ENCODE measurements at regions not wholly inside any gene's neighbourhood (a gene's known extent, or its start where the extent isn't known, plus 50 kb on each side); places are given as distances from the start of the nearest gene placed in this dataset.
"Not testable (repeated sequence)": the region's sequence is repeated elsewhere in the genome, so short reads cannot be mapped to it uniquely, and the experiment has no call there.

DNA sequence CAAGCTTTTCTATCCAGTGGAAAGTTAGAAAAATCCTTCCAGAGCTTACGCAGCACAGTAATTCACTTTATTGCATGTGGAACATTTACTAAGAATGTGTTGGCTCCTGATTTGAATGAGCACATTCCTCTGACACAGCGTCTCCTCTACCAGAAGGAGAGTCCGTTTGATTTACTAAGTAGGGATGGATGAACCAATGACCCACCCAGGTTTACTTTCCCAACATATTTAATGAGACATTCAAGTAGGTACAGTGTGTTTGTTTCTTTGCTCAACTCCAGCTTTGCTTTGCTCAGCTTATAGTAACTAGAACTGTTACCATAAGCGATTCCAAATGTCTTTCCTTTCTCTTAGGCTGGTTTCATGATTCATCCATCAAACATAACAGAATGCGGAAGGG lies 161.7 kb downstream of the SMARCA1 start:
- no peak for DNase-seq (ENCODE audit: low spot score)

DNA sequence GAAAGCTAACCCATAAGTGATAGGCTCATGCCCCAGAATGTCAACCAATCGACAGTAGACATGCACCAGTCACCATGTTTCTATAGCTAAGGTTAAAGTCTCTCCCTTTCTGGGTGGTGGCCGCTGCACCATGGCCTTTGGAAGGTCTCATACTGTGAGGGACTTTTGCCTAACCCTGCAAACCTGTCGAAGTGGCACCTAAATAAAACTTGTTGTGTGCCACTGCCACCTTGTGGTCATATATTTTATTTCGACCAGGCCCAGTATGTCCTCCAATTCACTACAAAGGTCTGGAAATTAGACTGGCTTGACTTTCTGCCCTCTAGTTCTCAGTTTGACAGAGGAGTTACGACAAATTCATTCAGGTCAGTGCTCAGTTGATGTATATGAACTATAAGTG lies 163.1 kb downstream of the SMARCA1 start:
- no peak for DNase-seq (ENCODE audit: low spot score)

DNA sequence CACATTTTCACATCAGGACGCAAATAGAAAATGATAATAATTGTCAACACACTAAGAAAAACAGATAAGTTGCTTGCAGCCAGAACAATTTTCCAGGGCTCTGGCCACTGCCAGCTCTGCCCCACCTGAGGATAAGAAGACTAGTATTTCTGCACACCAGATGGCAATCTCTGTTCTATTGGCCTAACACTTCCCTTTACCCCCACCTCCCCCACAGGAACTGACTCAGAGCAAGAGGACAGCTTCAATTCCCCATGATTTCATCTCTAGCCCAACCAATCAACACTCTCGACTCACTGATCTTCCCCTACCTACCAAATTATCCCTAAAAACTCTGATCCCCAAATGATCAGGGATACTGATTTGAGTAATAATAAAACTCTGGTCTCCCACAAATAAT lies 164.0 kb downstream of the SMARCA1 start:
- no peak for DNase-seq (ENCODE audit: low spot score)

DNA sequence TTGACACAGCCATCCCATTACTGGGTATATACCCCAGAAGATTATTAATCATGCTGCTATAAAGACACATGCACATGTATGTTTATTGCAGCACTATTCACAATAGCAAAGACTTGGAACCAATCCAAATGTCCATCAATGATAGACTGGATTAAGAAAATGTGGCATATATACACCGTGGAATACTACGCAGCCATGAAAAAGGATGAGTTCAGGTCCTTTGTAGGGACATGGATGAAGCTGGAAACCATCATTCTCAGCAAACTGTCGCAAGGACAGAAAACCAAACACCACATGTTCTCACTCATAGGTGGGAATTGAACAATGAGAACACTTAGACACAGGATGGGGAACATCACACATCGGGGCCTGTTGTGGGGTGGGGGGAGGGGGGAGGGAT lies 165.9 kb downstream of the SMARCA1 start:
- DNase-seq (ENCODE audit: low spot score), result not testable (repeated sequence)

DNA sequence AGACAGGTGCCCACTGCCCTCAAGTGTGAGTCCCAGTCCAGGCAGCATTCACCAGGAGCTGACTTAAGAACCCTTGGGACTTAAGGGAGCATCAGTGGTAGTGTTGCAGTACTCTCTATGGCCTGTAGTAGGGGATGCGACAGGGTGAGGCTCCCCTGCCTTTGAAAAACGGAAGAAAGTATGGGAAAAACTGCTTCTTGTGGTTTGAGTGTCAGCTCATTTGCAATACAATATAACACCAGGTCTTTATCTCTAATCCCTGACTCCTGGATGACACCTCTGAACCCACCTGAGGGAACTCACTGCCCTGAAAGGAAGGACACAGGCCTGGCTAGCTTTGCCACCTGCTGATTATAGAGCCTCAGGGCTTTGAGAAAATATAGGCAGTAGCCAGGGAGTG lies 176.0 kb downstream of the SMARCA1 start:
- DNase-seq (ENCODE audit: low spot score), result no peak

DNA sequence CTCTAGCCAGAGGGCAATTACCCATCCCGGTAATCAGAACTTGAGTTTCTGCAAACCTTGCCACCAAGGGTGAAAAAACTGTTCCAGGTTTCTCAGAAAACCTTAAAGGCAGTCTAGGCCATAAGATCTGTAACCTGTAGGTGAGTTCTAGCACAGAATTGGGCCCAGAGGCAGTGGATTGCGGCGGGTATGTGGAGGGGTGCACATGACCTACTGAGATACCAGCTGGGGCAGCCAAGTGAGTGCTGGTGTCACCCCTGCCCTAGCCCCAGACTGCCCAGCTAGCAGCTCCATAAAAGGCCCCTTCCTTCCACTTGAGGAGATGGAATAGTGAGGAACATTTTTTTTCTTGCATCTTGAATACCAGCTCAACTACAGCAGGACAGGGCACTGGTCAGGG lies 176.7 kb downstream of the SMARCA1 start:
- no peak for DNase-seq (ENCODE audit: low spot score)

DNA sequence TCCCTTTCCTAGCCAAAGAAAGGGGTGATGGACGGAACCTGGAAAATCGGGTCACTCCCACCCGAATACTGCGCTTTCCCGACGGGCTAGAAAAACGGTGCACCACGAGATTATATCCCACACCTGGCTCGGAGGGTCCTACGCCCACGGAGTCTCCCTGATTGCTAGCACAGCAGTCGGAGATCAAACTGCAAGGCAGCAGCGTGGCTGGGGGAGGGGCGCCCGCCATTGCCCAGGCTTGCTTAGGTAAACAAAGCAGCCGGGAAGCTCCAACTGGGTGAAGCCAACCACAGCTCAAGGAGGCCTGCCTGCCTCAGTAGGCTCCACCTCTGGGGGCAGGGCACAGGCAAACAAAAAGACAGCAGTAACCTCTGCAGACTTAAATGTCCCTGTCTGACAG lies 186.0 kb downstream of the SMARCA1 start:
- not testable (repeated sequence) for DNase-seq (ENCODE audit: low spot score)

DNA sequence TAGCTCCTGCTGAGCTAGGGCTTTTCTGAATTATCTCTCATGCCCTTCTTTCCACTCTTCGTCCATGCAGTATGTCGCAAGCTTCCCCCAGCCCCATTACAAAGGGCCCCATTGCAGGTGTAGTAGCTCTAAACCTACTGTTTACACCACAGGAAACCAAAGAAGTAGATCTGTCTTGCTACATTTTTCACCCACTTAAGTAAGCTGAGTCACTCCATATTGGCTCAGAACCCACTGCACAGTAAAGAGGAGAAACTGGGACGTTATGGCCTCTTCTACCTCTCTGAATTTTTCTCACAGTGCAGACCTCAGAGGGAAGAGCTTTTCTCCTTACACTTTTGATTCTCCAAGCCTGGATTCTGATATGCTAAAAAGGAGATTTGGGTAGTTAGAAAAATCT lies 200.2 kb downstream of the SMARCA1 start:
- DNase-seq (ENCODE audit: low spot score), result no peak

DNA sequence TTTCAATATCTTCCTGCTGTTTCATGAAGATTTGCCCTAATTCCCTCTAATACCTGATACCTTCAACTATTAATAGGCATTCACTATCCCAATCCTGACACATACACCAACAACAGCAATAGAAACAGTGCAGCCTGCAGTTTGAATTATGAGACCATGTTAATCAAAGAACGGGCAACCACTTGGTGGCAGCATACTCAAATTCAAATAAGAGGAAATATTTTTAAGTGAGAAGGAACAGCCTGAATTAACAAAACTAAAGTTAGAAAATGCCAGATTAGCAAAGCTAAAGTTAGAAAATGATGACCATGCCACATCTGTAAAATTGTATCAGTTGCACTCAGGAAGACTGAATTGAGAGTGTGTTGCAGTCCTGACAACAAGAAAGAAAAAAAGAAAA lies 204.9 kb downstream of the SMARCA1 start:
- no peak for DNase-seq (ENCODE audit: low spot score)

DNA sequence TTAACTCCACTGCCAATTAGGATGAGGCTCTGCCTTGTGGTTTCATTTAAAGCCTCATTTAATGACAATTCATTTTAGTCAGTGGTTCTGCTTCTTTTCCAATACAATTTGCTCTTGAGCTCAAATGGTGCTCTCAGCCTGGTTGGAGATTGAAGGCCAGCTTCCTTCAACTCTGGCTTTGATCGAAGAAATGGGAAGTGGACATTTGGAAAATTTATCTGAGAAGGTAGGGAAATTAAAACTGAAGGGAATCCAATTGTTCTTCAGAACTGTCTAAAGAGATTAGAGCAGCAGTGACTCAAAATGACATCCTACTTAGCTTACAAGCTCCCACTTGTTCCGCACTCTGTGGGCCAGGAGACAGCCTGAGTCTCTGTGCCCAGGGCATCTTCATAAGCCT lies 206.8 kb downstream of the SMARCA1 start:
- DNase-seq (ENCODE audit: low spot score), result no peak

DNA sequence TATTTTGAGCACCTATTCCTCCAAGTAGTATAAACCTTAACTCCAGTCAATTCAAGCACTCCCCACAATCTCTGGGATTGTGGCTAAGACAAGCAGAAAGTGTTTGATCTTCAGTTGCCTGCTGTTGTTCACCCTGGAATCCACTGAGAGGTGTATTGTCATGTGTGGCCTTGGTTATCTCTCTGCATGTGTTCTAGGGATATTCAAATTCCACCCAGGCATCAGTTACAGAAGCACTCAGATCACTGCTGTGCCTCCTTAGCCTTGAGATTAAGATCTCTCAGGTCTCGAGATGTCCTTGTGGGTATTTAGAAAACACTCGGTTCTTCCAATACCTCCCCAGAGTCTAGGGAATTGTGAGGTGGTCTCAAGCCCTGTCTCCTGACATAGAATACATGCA lies 213.3 kb downstream of the SMARCA1 start:
- no peak for DNase-seq (ENCODE audit: low spot score)

DNA sequence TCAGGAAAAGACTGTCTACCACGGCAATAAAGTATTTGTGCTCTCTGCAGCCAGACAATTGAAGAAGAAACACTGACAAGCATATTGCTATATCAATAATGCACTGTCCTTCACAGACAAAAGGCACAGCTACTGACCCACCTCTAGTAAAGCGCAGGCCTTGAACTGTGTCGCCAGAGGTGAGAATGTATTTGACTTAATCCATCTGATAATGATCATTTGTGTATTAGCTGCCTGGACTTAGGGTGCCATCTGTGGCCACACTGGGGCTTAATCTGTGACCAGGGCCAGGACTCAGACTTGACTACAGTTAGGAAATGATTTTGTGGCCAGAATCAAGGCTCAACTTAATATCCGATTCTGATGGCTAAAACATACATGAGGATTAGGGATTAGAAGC lies 260.4 kb downstream of the SMARCA1 start:
- no peak for DNase-seq (ENCODE audit: low spot score)

DNA sequence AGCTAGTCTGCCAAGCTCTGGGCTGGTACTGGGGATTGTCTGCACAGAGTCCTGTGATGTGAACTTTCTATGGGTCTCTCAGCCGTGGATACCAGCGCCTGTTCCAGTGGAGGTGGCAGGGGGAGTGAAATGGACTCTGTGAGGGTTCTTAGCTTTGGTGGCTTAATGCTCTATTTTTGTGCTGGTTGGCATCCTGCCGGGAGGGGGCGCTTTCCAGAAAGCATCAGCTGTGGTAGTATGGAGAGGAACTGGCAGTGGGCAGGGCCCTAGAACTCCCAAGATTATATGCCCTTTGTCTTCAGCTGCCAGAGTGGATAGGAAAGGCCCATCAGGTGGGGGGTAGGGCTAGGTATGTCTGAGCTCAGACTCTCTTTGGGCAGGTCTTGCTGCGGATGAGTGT lies 267.8 kb downstream of the SMARCA1 start:
- DNase-seq (ENCODE audit: low spot score), result not testable (repeated sequence)

DNA sequence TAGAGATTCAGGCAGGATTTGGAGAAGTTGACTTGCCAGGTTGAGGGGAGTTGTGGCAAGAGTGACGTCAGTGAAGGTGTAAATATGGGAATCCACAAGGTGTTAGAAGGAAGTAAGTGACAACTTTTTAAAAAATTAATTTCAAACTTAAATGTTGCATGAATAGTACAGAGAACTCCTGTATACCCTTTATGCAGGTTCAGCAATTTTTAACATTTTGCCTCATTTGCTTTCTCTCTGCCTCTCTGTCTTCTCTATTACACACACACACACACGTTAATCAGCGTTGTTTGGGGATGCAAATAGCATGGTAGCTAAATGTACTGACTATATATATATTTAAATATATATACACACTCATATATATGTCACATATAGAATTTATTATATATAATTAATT lies 273.7 kb downstream of the SMARCA1 start:
- no peak for DNase-seq (ENCODE audit: low spot score)

DNA sequence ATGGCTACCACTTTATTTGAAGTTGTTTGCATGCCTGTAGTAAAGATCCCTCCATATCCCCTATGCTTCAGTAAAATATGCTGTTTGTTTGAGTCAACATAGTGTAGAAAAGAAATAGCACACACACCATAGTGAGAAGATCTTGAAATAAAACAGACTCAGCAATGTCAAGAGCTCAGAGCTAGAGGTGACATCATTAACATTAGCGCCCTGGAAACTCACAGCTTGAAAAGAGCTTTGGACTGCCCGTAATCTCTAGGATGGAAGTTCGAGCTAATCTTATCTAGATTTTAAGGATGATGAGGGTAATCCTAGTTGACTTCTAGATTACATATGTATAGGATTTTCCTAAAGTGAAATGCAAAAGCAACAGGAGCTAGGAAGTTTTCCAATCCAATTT lies 275.6 kb downstream of the SMARCA1 start:
- no peak for DNase-seq (ENCODE audit: low spot score)

DNA sequence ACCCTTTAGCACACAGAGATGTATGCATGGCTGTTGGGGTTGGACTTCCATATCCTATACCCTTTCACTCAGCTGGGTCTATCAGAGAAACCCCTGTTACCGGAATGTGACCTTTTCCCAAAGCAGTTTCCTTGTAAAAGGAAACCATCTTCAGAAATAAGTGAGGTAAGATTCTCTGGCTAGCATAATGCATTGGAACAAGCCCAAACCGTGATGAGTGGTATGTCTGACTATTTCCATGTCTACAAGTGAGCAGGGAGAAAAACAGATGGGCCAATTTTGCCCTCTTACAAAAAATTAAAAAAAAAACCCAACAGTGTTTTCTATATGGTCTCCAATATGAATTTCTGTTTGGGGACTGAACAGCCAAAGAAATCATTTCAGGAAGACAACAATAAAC lies 283.9 kb downstream of the SMARCA1 start:
- DNase-seq (ENCODE audit: low spot score), result no peak

DNA sequence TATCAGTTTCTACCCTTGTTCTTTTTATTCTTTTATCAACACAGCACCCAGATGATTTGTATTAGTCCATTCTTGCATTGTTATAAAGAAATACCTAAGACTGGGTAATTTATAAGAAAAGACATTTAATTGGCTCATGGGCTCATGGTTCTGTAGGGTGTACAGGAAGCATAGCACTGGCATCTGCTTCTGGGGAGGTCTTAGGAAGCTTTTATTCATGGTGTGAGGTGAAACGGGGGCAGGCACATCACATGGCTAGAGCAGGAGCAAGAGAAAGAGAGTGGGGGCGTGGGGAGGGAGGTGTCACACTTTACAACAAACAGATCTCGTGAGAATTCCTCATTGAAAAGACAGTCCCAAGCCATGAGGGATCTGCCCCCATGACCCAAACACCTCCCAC lies 285.3 kb downstream of the SMARCA1 start:
- DNase-seq (ENCODE audit: low spot score), result no peak

DNA sequence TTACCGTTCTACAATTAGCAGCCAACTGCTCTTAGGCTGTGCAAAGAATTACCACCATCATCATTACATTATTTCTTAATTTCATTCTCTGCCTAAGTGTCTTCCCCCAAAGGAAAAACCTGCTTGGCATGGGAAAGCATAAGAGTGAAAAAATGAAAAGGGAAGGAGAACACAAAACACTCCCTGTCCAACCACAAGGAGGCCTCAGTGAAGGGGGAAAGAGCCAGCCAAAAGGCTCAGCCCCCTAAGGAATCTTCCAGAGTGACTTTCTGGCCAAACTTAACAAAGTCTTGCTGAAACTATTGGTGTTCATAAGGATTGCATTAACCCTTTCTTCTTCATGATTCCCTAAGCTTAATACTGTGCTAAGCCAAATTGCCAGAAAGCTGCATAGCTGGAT lies 287.4 kb downstream of the SMARCA1 start:
- DNase-seq (ENCODE audit: low spot score), result no peak

DNA sequence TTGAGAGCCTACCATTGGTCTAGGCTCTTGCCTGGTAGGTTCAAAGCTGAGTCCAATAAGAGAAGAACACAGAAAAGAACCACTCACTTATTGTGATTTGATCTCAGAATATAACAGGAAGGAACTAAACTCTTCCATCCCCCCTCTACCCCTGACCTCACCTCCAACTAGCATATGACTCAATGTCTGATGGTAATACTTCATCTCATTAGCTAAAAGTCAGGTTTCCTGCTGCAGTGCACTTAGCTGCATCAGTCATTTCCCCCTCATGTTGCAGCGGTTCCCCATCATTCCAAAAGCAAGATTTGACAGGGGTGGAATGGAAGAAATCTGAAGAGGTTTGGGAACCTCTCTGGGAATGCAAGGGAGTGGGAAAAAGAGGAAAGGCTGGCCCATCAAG lies 289.5 kb downstream of the SMARCA1 start:
- no peak for DNase-seq (ENCODE audit: low spot score)

DNA sequence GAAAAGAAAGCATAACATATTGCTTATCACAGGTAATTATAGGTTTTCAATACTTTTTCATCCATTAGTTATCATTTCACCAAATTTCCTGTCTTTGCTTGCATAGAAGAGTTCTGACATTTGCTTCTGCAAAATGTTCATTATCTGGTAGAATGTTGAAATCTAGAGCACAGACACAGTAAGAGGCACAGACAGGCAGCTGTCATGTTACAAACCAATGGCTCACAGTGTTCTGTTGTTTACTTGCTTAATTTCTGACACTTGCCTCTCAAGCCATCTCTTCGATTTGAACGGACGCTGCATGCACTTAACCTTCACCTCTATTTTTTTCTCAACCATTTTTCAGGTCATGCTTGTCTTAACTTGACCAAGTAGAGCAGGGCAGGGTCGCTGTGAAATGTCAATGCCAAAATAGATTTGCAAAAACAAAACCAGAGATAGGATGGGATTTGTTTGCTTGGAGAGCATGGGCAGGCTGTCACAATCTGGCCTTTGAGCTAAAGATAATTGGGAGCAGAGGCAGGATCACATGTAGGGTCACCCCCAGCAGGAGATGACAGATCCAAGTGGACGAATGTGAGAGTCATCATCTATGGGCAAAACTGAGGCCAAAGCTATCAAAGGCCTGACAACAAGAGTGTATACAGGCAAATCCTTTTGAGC lies 292.3 kb downstream of the SMARCA1 start:
- DNase-seq (ENCODE audit: low spot score), result no peak

DNA sequence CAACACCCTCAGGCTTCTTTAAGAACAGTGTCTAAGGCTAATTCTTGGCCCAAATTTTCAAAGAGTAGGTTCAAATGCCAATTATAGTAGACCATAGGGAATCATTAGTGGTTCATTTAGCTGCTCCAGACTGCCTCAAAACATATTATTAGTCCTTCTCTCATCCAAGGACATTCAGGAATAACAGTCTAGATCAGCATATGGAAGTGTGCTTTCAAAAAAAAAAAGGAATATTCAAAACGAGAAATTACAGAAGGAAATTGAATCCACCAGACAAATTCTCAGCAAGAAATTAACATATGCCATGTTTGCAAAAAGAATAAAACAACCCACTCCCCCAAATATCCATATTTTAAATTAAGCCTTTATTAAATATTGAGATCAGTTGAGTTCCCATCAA lies 293.1 kb downstream of the SMARCA1 start:
- no peak for DNase-seq (ENCODE audit: low spot score)

DNA sequence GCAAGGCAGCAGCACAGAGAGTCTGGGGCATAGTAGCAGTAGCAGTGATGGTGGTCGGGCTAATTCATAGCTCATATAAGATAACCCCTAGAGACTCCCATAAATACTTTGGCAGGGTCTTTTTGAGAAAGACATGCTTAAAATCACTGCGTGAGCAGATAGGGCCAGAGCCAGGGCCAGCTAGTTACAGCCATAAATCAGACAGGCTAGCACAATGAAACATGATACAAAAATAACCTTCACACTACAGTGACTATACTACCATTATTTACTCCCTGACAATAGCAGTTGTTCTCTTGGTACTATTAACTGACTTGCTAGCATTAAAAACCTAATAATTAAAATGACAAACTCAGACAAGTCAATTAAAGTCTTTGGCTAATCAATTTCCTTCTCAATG lies 295.9 kb downstream of the SMARCA1 start:
- DNase-seq (ENCODE audit: low spot score), result no peak

DNA sequence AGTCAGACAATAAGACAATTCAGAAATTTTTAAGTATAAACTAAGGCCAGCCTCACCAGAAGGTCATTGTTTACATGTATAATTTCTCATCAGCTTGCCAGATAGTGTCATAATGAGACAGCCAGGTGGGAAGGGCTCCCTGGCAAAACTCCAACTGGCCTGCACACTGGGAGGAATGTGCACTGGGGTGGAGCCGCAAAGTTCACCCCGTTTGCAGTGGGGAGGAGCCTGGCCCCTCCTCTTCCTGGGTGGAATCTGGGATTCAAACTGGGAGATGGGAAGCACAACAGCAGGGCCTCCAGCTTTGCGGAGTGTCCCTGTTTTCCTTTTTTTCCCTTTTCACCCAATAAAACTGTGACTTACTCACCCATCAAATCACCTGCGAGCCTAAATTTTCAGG lies 329.9 kb downstream of the SMARCA1 start:
- no peak for DNase-seq (ENCODE audit: low spot score)

DNA sequence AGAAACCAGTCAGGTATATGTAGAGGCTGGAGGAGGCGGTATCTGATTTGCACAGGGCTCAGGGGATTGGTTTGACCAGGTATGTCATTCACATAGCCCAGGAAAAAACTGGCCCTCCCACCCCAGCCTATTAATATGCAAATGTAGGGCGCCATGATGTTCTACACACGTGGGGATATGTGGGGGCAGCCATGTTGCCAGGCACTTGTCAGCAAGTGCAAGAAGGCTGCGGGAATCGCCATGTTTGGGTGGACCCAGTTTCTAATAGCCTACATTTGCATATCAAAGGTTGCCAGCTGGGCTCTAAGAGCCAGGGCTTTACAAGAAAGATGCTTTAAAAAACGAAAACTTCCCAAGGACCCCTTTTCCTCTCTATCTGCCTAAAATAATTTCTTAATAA lies 335.1 kb downstream of the SMARCA1 start:
- no peak for DNase-seq (ENCODE audit: low spot score)
